K562 (cell line): ENCODE measurements at regions not wholly inside any gene's neighbourhood (a gene's known extent, or its start where the extent isn't known, plus 50 kb on each side); places are given as distances from the start of the nearest gene placed in this dataset.

ENCODE experiments used
- ATAC-seq: fragments of 200-7000 bp; cut with Tn5 transposase; 3 replicates; pipeline ENCODE4 v1.9.1; 2020; ENCODE audit warnings: moderate library complexity
- BruUV-seq: library from RNA; stranded (reverse); fragments of 400-500 nt; replicated peaks from 2 replicates; lab custom pipeline; 2021; lab: Mats Ljungman, UMichigan
- CTCF ChIA-PET: fragments of 300-600 bp; formaldehyde crosslinking; extraction: SDS; loops from one replicate; lab custom pipeline; 2021; ENCODE audit warnings: low intra/inter-chr PET ratio; lab: Yijun Ruan, JAX
- POLR2A ChIA-PET: fragments of 300-600, 350-650 bp; sonication (Branson Sonifier 250); formaldehyde crosslinking; extraction: SDS; loops from one replicate; lab custom pipeline; 2021; ENCODE audit warnings: antibody characterized with exemption, inconsistent platforms; lab: Yijun Ruan, JAX
- DNase-seq, 4 experiments: peaks; one replicate each; pipeline versions ENCODE4 v3.0.0 to v3.0.0-alpha.2; 2011 to 2018; ENCODE audit warnings: low spot score in 3 of 4, mixed read lengths in 3 of 4; ENCODE audit errors: extremely low read depth in 1 of 4
- FAIRE-seq: peaks from 2 replicates; lab custom pipeline; 2011; peaks lifted over from hg19 to GRCh38; lab: Jason Lieb, UNC
- H2AFZ ChIP-seq: 2 replicates; pipeline ENCODE4 v1.6.0; 2011; ENCODE audit warnings: low read depth, low read length, control low read depth, inconsistent platforms
- H3K27ac ChIP-seq: fragments of 200-600 bp; 3 replicates; pipeline ENCODE4 v1.8.0; 2011; ENCODE audit warnings: low read depth, mild to moderate bottlenecking, control low read depth, inconsistent platforms, low read length, moderate library complexity, mixed read lengths; ENCODE audit errors: extremely low read depth
- H3K27me3 ChIP-seq, 2 experiments: fragments of 300-600 bp in 1 of 2; 2 replicates in 1 of 2; 3 replicates in 1 of 2; pipeline versions ENCODE4 v1.6.0 to v1.8.0; 2011; ENCODE audit warnings: inconsistent platforms in 2 of 2, low read length in 2 of 2, mild to moderate bottlenecking in 1 of 2, mixed read lengths in 1 of 2, moderate library complexity in 1 of 2; ENCODE audit not compliant: control insufficient read depth in 2 of 2, insufficient read depth in 2 of 2
- H3K36me3 ChIP-seq: fragments of 300-600 bp; 3 replicates; pipeline ENCODE4 v1.8.0; 2011; ENCODE audit warnings: mild to moderate bottlenecking, low read length, inconsistent platforms; ENCODE audit not compliant: control insufficient read depth, insufficient read depth
- H3K4me1 ChIP-seq, 2 experiments: fragments of 200-600 bp in 1 of 2; replicated peaks in 1 of 2; 2 replicates in 1 of 2; 3 replicates in 1 of 2; pipeline versions ENCODE4 v1.5.1 to v1.8.0; 2011; ENCODE audit warnings: inconsistent platforms in 2 of 2, low read length in 2 of 2, mild to moderate bottlenecking in 1 of 2, mixed read lengths in 1 of 2, moderate library complexity in 1 of 2; ENCODE audit not compliant: control insufficient read depth in 2 of 2, insufficient read depth in 2 of 2
- H3K4me2 ChIP-seq: 2 replicates; pipeline ENCODE4 v1.6.1; 2011; ENCODE audit warnings: low read length, control low read depth, inconsistent platforms, mixed read lengths; ENCODE audit not compliant: insufficient read depth
- H3K4me3 ChIP-seq: fragments of 200-600 bp; sonication (generic), shearing (Covaris generic); 2 replicates; pipeline ENCODE4 v1.5.1; 2016; ENCODE audit warnings: control low read depth, inconsistent platforms
- H3K79me2 ChIP-seq: fragments of 200-600 bp; 3 replicates; pipeline ENCODE4 v1.8.0; 2011; ENCODE audit warnings: low read length, inconsistent platforms; ENCODE audit not compliant: control insufficient read depth, insufficient read depth
- H3K9ac ChIP-seq, 2 experiments: 2 replicates each; pipeline versions ENCODE4 v1.6.0 to v1.6.1; 2011; ENCODE audit warnings: low read depth in 2 of 2, low read length in 2 of 2, control low read depth in 1 of 2, inconsistent platforms in 1 of 2, mild to moderate bottlenecking in 1 of 2, mixed read lengths in 1 of 2; ENCODE audit not compliant: insufficient read depth in 1 of 2
- H3K9me1 ChIP-seq: one replicate; pipeline ENCODE4 v1.6.0; 2011; ENCODE audit warnings: inconsistent platforms, mild to moderate bottlenecking, low read length, moderate library complexity; ENCODE audit not compliant: control insufficient read depth, insufficient read depth
- H3K9me3 ChIP-seq: replicated peaks from 2 replicates; pipeline ENCODE4 v1.5.1; 2011; ENCODE audit warnings: low read depth, low read length, inconsistent platforms; ENCODE audit not compliant: control insufficient read depth, insufficient read depth
- H4K20me1 ChIP-seq: replicated peaks from 2 replicates; pipeline ENCODE4 v1.6.1; 2011; ENCODE audit warnings: low read length, inconsistent platforms, mixed read lengths; ENCODE audit not compliant: control insufficient read depth, insufficient read depth
- ETV1 ChIP-seq: fragments of 450-650 bp; conservative IDR thresholded peaks from 2 replicates; pipeline ENCODE4 v1.6.1; 2016; ENCODE audit warnings: missing genetic modification characterization, control low read depth, low read depth, missing compliant biosample characterization
- HCFC1 ChIP-seq: IDR thresholded peaks from 2 replicates; pipeline ENCODE4 v1.6.1; 2012; ENCODE audit warnings: low read depth, low read length, improper control_type of control experiment
- MCM2 ChIP-seq: fragments of 450-650 bp; IDR thresholded peaks from 2 replicates; pipeline ENCODE4 v1.6.1; 2017; ENCODE audit warnings: low read depth, mild to moderate bottlenecking
- PHF20 ChIP-seq: fragments of 450-650 bp; IDR thresholded peaks from 2 replicates; pipeline ENCODE4 v1.6.1; 2018; ENCODE audit not compliant: partially characterized antibody
- PURB ChIP-seq: sonication (generic); formaldehyde crosslinking; IDR thresholded peaks from 2 replicates; pipeline ENCODE4 v1.9.0; 2021; ENCODE audit warnings: low read depth, mild to moderate bottlenecking, missing genetic modification reagents
- SIRT6 ChIP-seq: IDR thresholded peaks from one replicate; pipeline ENCODE4 v1.6.1; 2012; ENCODE audit warnings: low read depth, mild to moderate bottlenecking, control low read depth, inconsistent platforms, low read length, moderate library complexity
- SRSF9 ChIP-seq: fragments of 200-400 bp; formaldehyde crosslinking; IDR thresholded peaks from 2 replicates; pipeline ENCODE4 v1.6.1; 2017; ENCODE audit warnings: low read depth, low read length, borderline replicate concordance
- TFAM ChIP-seq: fragments of 250-450 bp; sonication (Bioruptor Pico); conservative IDR thresholded peaks from 2 replicates; pipeline ENCODE4 v1.5.0; 2021; ENCODE audit warnings: mild to moderate bottlenecking, moderate library complexity
- ZNF175 ChIP-seq: fragments of 200-800 bp; sonication (Bioruptor generic); IDR thresholded peaks from 2 replicates; pipeline ENCODE4 v1.6.1; 2016; ENCODE audit warnings: low read depth, mild to moderate bottlenecking, missing genetic modification characterization, missing compliant biosample characterization
- ZNF316 ChIP-seq: fragments of 450-650 bp; IDR thresholded peaks from 2 replicates; pipeline ENCODE4 v1.6.1; 2016
- WGBS: fragments of 100-300 bp; shearing (Covaris generic); methylation state at CpG from one replicate; pipeline ENCODE4 v1.1.6; 2016; ENCODE audit warnings: low coverage, mixed read lengths; ENCODE audit not compliant: insufficient coverage; ENCODE audit errors: missing lambda C conversion rate; 5-methylcytosine and 5-hydroxymethylcytosine counted together
- in situ Hi-C: fragments of 300-500 bp; cut with MboI; formaldehyde crosslinking; loops from 4 replicates; pipeline ENCODE4 v1.15.0; 2018; ENCODE audit warnings: inconsistent platforms, mixed read lengths
- intact Hi-C: fragments of 100-400 bp; cut with micrococcal nuclease; formaldehyde crosslinking; loops from 2 replicates; pipeline ENCODE4 v1.14.2; 2022
- TF ChIP-seq, protein P1 (sequence below): fragments of 450-650 bp; IDR thresholded peaks from 2 replicates; pipeline ENCODE4 v1.6.1; 2014; ENCODE audit warnings: low read depth, mild to moderate bottlenecking, moderate library complexity, borderline replicate concordance
- TF ChIP-seq, protein P2 (sequence below): sonication (generic); formaldehyde crosslinking; IDR thresholded peaks from 2 replicates; pipeline ENCODE4 v1.8.1; 2023; ENCODE audit warnings: mild to moderate bottlenecking, missing genetic modification reagents

DNA sequence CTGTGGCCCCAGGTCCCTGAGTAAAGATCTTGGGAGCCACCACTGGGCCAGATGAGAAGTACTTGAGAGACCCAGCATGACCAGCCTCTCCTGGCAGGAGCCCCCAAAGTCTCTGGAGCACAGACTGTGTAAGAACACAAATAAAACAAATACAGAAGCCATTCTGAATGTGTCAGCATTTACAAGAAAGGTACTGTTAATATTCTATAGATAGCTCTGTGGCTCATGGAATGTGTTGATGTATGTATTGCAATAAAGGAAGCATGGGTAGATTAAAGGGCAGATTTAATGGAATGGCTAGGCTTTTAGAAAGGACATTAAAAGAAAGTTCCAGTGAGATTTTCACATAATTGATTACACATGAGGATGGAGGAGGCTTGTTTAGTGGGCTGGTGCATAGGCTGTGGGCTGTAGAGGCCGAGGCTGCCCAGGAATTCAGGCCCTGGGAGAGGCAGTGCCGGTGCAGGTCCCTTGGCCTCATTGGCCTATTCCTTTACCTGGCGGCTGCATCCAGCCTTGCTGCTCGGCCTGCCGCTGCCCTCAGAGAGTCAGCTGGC lies 127.7 kb upstream of the DLX2 start:
- Histone ChIP-seq H3K27me3 (peaks cover 38 to 69% of the 10 kb centered on the region in 2 experiments), H2AFZ (no peak overlapping the region), H3K79me2 (no peaks in the 10 kb centered on the region), H3K36me3 (no peaks in the 10 kb centered on the region), H3K9ac (no peak overlapping the region), H3K4me1 (peaks cover 0 to 8% of the 10 kb centered on the region in 2 experiments; a peak in 3 of 5 replicates), H3K27ac (no peak overlapping the region), H4K20me1 (no peaks in the 10 kb centered on the region; the same call in 1 of the 2 replicates), H3K4me2 (no peak overlapping the region), H3K9me3 (no peaks in the 10 kb centered on the region), H3K9me1 (no peaks in the 10 kb centered on the region), H3K4me3 (no peak overlapping the region)
- in situ Hi-C loops (no loop called here), intact Hi-C loops (no loop called here)
- FAIRE-seq (no peak), DNase-seq (no peak), ATAC-seq (no peak)
- CTCF ChIA-PET, result no interaction called here
- TF ChIP-seq ZNF316, result peak; percentile 44
- TF ChIP-seq ZNF175, result no peak
- BruUV-seq, result no TSS peak
- 0% methylated on average over 5 of the region's 5 CpGs for whole genome bisulfite sequencing
- POLR2A ChIA-PET, result interaction anchor here (0.5 to 1.1 kb wide), 4 partner anchors 13 to 605 kb away, joined by 3 to 4 read pairs (median 4); no protein-coding TSS in a partner anchor

DNA sequence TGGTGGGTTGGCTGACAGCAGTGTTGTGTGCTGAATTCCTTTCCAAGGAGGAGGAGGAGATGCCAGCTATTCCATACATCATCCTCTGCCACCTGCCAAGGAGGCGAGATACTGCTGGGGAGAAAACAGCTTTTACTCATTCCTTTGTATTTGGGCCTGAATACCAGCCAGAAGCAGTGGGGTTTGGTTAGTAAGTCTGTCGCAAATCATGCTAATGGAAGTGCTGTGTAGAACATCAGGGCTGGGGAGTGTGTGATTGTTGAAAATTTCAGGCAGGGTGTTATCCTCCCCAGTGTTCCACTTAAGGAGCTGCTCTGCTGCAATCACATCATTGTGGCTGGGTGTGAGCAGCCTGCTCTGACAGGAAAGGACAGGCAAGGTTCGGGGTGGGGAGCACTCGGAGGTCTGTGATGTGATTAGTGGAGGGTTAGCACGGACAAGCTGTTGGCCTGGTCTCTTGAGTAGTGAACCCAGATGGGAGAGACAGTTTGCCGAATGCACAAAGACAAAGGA lies 128.2 kb upstream of the DLX2 start:
- intact Hi-C loops, result no loop called here
- TF ChIP-seq SIRT6 (no peak), PHF20 (no peak), ETV1 (no peak), HCFC1 (no peak), PURB (CRISPR knock-in tag) (no peak), TFAM (CRISPR knock-in tag) (no peak), SRSF9 (no peak), MCM2 (no peak)
- TF ChIP-seq, protein P1, sequence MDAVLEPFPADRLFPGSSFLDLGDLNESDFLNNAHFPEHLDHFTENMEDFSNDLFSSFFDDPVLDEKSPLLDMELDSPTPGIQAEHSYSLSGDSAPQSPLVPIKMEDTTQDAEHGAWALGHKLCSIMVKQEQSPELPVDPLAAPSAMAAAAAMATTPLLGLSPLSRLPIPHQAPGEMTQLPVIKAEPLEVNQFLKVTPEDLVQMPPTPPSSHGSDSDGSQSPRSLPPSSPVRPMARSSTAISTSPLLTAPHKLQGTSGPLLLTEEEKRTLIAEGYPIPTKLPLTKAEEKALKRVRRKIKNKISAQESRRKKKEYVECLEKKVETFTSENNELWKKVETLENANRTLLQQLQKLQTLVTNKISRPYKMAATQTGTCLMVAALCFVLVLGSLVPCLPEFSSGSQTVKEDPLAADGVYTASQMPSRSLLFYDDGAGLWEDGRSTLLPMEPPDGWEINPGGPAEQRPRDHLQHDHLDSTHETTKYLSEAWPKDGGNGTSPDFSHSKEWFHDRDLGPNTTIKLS, result no peak
- TF ChIP-seq, protein P2, sequence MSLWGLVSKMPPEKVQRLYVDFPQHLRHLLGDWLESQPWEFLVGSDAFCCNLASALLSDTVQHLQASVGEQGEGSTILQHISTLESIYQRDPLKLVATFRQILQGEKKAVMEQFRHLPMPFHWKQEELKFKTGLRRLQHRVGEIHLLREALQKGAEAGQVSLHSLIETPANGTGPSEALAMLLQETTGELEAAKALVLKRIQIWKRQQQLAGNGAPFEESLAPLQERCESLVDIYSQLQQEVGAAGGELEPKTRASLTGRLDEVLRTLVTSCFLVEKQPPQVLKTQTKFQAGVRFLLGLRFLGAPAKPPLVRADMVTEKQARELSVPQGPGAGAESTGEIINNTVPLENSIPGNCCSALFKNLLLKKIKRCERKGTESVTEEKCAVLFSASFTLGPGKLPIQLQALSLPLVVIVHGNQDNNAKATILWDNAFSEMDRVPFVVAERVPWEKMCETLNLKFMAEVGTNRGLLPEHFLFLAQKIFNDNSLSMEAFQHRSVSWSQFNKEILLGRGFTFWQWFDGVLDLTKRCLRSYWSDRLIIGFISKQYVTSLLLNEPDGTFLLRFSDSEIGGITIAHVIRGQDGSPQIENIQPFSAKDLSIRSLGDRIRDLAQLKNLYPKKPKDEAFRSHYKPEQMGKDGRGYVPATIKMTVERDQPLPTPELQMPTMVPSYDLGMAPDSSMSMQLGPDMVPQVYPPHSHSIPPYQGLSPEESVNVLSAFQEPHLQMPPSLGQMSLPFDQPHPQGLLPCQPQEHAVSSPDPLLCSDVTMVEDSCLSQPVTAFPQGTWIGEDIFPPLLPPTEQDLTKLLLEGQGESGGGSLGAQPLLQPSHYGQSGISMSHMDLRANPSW (CRISPR knock-in tag), result no peak

More for the DNA sequence above, 128.2 kb upstream of the DLX2 start:
- H3K4me3 ChIP-seq, result no peak overlapping the region
- H4K20me1 ChIP-seq, result no peaks in the 10 kb centered on the region; the same call in 1 of the 2 replicates
- BruUV-seq, result no TSS peak
- peaks cover 0 to 8% of the 10 kb centered on the region in 2 experiments; a peak in 3 of 5 replicates for H3K4me1 ChIP-seq
- H3K4me2 ChIP-seq, result no peak overlapping the region
- ChIA-PET CTCF (no interaction called here), POLR2A (interaction anchor here (0.9 to 1.1 kb wide), 3 partner anchors 9 to 70 kb away, joined by 3 to 4 read pairs (median 4); no protein-coding TSS in a partner anchor)
- no peak overlapping the region for H3K27ac ChIP-seq
- H3K9ac ChIP-seq, result no peak overlapping the region
- WGBS, result 0% methylated on average over 6 of the region's 6 CpGs
- H3K27me3 ChIP-seq, result peaks cover 43 to 75% of the 10 kb centered on the region in 2 experiments
- no peaks in the 10 kb centered on the region for H3K79me2 ChIP-seq
- no peaks in the 10 kb centered on the region for H3K9me1 ChIP-seq
- DNase-seq (no peak), FAIRE-seq (no peak), ATAC-seq (no peak)
- in situ Hi-C loops, result no loop called here
- H2AFZ ChIP-seq, result no peak overlapping the region
- H3K9me3 ChIP-seq, result no peaks in the 10 kb centered on the region
- H3K36me3 ChIP-seq, result no peaks in the 10 kb centered on the region
